ENCODE measurements at regions not wholly inside any gene's neighbourhood (a gene's known extent, or its start where the extent isn't known, plus 50 kb on each side); places are given as distances from the start of the nearest gene placed in this dataset.
"Not testable (repeated sequence)": the region's sequence is repeated elsewhere in the genome, so short reads cannot be mapped to it uniquely, and the experiment has no call there.

- DNase-seq: no peak
These were observed 1199.7 kb downstream of the CNTNAP5 start for GRCh38 chr2:125224830-125225229.

GRCh38 chr2:125227843-125228392, 1202.8 kb downstream of the CNTNAP5 start:
- peak; percentile 34 for DNase-seq

DNA sequence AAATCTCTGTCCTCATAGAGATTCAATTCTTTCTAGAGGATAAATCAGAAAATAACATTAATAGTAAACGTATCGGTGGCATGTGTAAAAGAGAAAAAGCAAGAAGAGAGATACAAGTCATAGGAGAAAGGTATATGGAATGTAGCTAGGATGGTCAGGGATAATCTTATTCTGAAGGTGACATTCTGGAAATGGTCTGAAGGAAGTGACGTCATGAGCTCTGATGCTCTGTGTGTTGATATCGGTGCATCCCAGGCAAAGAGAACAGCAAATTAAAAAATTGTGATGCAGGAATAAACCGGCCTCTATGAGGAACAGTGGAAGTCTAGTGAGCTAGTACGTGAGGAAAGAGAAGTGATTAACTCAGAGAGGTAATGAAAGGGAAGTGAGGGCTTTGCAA, 1215.8 kb downstream of the CNTNAP5 start:
- DNase-seq: no peak

DNA sequence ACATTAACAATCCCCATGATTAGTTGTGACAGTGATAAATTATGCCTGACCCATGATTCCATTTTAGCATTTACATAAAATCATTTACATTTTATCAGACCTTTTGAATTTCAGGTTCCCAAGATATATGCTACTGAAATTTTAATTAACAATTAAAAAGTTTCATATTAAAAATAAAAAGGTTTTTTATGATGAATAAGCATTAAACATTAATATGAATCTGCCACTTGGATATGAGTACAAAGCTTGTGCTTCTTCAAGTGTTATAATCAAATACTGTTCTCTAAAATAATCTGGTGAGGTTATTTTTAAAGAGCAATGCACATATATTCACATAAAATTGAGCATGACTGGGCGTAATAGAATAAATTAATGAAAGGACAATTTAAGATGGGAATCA, 1218.0 kb downstream of the CNTNAP5 start:
- DNase-seq: no peak

GRCh38 chr2:125254010-125254409, 1228.9 kb downstream of the CNTNAP5 start:
- DNase-seq: peak; percentile 7

DNA sequence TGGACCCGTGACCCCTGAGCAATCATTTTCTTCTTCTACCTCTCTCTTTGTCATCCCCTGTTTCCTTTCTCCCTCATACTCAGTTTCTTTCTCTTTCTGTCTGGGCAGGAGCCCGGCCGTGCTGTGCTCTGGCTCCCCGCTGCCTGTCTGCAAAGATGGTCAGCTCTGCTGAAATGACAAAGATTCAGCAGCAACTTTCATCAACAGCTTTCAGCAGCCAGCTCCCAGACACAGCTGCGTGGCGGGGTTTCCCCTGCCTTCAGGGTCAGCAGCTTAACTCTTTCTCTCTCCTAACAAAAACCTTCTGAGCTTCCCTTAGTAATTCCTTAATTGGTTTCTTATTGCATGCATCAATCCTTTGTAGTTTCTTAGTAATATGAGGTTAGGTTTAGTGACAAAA, 1234.4 kb downstream of the CNTNAP5 start:
- DNase-seq: no peak

- not testable (repeated sequence) for DNase-seq
These were observed 1235.4 kb downstream of the CNTNAP5 start for GRCh38 chr2:125260366-125260930.

DNA sequence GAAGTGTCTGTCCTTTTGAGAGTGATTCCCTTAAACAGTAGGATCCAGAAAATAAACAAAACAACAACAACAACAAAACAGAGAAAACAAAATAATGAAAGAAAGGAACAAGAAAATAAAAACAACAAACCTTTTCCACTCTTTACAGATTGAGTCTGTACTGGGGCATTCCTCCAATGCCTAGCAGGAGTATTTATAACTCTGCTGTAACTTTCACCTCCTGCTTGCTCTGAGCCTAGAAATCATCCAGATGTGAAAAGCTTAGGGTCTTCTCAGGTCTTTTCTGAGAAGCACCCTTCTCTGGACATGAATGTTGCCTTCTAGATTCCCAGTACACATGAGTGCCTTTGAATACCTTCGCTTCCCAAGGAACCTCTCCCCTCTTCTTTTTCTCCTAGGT, 1239.4 kb downstream of the CNTNAP5 start:
- no peak for DNase-seq

DNA sequence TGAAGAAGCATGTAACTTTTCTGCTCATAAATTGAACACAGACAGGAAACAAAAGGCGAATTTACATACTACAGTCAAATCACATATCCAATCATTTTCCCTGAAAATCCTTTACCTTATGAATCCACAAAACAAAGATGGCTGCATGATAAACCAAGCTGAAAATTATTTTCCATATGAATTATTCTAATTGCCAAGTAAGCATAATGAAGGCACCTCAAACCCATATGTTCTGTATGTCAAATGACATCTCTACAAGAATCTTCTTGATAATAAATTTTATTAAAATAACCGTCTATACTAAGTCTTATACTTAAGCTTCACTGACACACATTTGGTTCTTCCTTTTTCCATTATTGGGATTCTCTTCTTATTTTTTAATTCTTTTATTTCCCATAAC, 1242.6 kb downstream of the CNTNAP5 start:
- no peak for DNase-seq

- DNase-seq: peak; percentile 92
These were observed 1247.6 kb downstream of the CNTNAP5 start for GRCh38 chr2:125272651-125273050.

DNA sequence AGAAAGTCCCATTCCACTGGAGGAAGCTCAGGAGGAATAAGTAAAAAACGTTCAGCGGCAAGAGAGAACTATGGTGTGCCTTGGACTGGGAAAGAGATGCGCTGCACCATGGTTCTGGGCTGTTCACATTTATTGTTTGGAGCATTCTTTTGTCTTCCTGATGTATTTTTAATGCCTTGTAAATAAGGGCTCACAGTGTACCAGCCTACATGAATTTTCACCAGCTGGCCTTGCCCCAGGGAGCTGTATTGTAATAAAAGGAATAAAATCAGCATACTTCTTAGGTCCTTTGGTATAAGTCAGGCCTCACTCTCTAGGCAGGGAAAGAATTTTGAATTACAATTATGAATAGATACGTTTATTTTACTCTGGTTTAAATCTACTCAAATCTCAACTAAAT, 1249.6 kb downstream of the CNTNAP5 start:
- DNase-seq: no peak

DNA sequence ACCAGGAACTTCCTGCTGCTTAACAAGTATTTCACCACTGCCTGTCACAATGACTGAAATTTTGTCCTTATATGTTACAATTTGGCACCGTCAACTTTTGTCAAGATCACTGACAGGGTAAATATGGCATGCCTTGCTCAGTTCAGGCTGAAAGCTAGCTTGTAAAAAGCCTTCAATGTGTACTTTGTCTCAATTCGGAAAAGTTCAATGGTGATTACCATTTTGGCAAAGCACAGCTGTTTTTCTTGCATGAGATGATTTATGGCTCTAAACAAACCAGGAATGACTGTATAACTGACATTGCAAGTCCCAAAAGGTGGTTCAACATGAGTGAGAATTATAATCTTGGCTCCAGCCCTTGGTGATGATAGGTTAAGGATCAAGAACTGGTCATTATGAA, 1255.2 kb downstream of the CNTNAP5 start:
- DNase-seq: no peak

DNA sequence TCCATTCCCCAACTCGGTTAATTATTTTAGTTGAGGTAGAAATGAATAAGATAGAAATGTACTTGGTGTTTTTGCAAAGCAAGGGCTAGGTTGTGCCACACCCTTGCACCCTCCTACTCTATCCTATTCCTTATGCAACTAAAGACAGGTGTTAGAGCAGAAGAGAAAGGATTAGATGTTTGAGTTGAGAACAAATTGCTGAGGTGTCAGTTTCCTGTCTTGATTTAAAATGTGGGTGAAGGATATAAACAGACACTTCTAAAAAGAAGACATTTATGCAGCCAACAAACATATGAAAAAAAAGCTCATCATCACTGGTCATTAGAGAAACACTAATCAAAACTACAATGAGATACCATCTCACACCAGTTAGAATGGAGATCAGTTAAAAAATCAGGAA, 1256.2 kb downstream of the CNTNAP5 start:
- no peak for DNase-seq

DNA sequence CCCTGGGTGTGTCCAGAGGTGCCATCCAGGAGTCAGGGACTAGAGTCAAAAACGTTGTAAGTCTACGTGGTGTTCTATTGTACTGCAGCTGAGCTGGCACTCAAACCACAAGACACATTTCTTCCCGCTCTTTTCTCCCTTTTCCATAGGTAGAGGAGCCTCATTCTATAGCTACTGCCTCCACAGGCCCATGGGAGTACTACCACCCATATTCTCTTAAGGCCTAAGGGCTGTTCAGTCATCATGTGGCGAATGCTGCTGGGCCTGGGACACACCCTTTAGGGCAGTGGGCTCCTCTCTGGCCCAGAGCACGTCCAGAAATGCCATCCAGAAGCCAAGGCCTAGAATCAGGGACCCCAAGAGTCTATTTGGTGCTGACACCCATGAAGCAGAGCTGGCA, 1271.7 kb downstream of the CNTNAP5 start:
- DNase-seq: no peak

DNA sequence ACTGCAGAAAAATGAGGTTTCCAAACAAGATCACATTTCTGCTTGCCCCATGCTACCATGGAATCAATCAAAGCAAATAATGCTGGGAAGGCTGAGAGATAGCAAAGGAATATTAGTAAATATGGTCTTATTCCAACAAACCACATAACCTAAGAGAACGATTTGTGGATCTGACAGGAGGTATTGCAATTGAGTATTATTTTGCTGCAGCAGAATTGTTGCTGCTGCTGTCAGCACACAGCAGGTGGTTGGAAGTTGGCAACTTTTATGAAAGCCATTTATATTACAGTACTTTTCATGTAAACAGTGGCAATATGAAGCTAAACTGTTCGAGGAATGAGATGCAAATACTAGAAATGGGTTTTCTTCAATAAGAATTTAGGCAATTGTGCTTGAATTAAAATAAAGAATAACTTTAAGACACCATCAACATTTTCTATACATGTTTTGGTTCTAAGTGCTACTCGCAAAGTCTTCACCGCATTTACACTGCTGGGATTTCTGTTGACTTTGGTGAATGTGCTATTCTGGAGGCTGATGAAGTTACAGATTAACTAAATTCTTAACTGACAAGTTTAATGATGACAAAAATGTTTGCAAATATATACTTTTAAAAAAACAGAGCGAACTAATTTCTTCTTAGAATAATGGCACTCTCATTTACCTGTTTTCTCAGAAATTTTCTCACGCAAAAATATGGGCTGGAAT, 1285.7 kb downstream of the CNTNAP5 start:
- DNase-seq: no peak

- no peak for DNase-seq
These were observed 1287.3 kb downstream of the CNTNAP5 start for GRCh38 chr2:125312342-125312741.

DNA sequence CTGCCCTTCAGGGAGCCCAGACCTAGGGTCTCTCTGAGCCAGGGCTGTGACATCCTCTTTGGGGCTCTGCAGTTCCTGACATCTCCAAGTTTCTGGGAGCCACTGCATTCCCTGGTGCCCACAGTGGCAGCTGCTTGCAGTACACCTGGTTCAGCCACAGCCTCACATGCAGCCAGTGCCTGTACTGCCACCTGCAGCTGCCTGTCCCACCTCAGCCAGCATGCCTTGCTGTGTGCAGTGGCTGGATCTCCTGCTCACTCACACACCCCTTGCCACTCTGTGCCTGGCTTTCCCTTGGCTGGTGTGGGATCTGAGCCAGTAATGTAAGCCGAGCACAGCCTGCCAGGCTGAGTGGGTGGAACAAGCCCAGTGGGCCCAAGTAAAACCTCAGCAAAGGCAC, 1288.7 kb downstream of the CNTNAP5 start:
- peak; percentile 27 for DNase-seq

GRCh38 chr2:125318740-125319139, 1293.7 kb downstream of the CNTNAP5 start:
- no peak for DNase-seq

DNA sequence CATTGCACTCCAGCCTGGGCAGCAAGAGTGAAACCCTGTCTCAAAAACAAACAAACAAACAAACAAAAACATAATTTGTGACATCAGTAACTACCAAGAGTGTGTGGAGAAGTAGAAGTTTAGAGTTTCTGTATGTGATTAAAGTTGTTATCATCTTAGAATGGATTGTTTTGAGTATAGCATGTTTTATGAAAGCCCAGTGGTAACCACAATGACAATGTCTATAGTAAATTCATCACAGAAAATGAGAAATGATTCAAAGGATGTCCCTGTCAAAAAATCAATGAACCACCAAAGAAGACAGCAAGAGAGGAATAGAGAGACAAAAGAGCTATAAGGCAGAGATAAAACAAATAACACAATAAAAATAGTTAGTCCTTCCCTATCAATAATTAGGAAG, 1299.2 kb downstream of the CNTNAP5 start:
- no peak for DNase-seq

DNA sequence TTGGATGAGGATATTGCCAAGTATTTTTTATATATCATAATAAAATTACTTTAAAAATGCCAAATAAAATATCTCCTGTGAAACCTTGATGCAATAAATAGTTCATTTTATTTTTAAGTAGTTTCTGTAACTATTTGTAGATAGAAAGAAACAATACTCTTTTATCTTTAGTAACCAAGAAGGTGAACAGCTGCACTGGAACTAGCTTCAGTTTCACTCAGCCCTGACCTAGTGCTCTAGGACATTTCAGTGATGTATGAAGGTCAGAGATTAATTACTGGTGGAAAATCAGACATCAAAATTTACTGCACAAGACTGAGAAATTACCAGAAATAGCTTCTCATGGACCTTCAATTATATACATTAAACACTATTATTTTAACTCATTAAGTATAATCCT, 1305.0 kb downstream of the CNTNAP5 start:
- DNase-seq: no peak

GRCh38 chr2:125341353-125341752, 1314.6 kb upstream of the GYPC start:
- DNase-seq: no peak

DNA sequence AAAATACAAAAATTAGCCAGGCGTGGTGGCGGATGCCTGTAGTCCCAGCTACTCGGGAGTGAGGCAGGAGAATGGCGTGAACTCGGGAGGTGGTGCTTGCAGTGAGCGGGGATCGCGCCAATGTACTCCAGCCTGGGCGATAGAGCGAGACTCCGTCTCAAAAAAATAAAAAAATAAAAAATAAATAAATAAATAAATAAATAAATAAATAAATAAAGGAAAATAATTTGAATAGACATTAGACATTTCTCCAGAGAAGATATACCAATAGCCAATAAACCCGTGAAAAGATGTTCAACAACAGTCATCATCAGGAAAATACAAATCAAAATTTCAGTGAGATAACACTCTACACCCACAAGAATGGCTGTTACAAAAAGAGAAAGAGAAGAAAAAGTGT, 1302.4 kb upstream of the GYPC start:
- not testable (repeated sequence) for DNase-seq

DNA sequence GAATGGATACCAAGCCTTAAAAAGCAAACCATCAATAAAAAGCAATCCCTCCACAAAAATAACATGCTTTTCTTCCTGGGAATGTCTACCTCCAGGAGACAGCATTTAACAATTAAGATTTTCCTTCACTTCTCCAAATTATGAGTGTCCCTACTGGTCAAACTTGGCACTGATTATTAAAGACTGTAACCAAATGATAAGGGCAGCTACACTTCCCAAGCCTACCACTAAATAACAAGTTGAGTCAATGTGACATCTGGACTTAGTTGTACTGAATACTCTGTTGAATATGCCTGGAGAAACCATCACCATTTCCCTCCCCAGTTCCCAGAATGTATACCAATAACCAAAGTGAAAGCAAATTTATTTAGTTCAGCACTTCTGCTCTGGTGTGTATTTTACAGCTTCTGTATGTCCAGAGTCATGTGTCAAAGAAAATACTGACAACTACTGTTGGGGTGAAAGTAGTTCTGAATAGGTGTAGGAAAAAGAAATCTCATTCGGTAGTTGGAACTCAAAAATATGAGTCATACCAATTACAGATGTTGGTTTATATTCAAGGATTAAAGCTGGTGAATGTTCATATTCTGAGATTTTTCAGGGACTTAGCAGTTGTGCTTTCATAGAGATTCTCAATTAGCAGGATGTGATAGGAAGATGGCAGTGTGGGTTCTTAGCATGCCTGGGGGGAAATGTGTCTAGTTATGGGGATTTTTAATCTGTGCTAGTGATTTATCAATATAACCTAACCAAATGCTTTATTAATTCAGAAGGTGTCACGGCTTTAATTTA, 1291.6 kb upstream of the GYPC start:
- DNase-seq: no peak

DNA sequence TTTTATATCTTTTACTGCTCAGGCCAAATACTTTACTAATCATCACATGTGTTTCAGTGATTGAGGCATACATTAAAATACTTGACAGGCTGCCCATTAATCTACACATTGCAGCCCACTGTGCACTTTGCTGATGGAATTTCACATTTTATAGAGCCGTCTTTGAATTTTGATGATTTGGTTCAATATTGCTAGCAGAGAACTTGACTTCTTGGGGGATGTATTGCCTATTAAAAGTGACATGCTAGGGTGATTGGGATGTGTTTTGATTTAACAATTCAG, 1291.0 kb upstream of the GYPC start:
- DNase-seq: no peak

All from NCI-H2171 treated with DMSO at 0.1 percent for 48 hours (cell line).